KOPT-K1 (cell line): ENCODE measurements at regions not wholly inside any gene's neighbourhood (a gene's known extent, or its start where the extent isn't known, plus 50 kb on each side); places are given as distances from the start of the nearest gene placed in this dataset.

Experiments
- H3K27ac ChIP-seq: fragments of 200-600 bp; sonication (generic); 2 replicates; pipeline ENCODE4 v1.5.1; 2016; ENCODE audit warnings: antibody characterized with exemption, mild to moderate bottlenecking, low read depth, low read length; ENCODE audit not compliant: poor library complexity, severe bottlenecking
- H3K36me3 ChIP-seq: fragments of 200-600 bp; sonication (generic); 2 replicates; pipeline ENCODE4 v1.5.1; 2017; ENCODE audit warnings: antibody characterized with exemption, mild to moderate bottlenecking, low read length, moderate library complexity; ENCODE audit not compliant: insufficient read depth
- H3K9me3 ChIP-seq: fragments of 200-600 bp; sonication (generic); 2 replicates; pipeline ENCODE4 v1.5.1; 2017; ENCODE audit warnings: antibody characterized with exemption, low read length, mild to moderate bottlenecking; ENCODE audit not compliant: insufficient read depth, poor library complexity, severe bottlenecking

DNA sequence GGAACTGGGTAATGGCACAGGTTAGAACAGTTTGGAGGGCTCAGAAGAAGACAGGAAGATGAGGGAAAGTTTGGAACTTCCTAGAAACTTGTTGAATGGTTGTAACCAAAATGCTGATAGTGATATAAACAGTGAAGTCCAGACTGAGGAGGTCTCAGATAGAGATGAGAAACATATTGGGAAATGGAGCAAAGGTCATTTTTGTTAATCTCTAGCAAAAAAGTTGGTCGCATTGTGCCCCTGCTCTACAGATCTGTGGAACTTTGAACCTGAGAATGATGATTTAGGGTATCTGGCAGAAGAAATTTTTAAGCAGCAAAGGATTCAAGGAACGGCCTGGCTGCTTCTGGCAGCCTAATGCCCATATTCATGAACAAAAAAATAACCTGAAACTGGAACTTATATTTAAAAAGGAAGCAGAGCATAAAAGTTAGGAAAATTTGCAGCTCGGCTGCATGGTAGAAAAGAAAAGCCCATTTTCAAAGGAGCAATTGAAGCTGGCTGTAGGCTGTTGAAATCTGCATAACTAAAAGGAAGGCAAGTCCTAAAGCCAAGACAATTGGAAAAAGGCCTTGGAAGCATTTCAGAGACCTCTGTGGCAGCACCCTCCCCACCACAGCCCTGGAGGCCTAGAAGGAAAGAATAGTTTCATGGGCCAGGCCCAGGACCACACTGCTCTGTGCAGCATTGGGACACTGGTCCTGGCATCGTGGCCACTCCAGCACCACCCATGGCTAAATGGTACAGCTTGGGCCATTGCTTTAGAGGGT, 182.6 kb upstream of the CD96 start:
- Histone ChIP-seq H3K9me3 (no peaks in the 10 kb centered on the region), H3K27ac (no peak overlapping the region), H3K36me3 (no peaks in the 10 kb centered on the region)

DNA sequence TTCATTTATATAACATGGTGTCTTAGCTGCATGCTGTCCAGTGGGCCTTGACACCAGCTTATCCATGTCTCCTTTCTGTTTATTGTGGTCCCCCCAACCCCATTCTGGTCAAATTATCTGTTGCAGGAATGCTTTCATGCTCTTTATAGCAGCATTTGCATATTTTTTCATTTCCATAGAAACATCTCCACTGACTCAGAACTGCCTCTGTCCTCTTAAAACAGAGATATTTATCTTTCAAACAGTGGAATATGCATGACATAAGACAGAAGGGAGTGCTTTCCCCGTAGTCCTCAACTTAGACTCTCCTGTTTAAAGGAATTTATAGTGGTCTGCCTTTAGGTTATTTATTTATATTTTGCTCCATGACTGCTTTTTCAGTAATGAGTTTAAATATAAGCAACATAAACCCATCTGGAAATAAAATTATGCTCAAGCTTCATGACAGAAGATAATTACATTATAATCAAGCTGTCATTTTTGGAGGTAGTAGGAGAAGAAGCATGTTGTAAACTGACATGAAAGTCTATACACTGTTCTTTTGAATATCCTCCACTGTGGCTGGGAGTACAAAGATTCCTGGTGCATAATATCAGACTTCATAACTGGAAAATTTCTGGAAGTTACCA, 179.5 kb upstream of the CD96 start:
- Histone ChIP-seq H3K36me3 (no peaks in the 10 kb centered on the region), H3K9me3 (no peaks in the 10 kb centered on the region), H3K27ac (no peak overlapping the region)

- peaks cover 6% of the 10 kb centered on the region for H3K9me3 ChIP-seq
- H3K27ac ChIP-seq, result no peak overlapping the region
- H3K36me3 ChIP-seq, result no peaks in the 10 kb centered on the region
Observed at GRCh38 chr3:111366515-111366914, 175.5 kb upstream of the CD96 start.

GRCh38 chr3:111368056-111368455, 173.9 kb upstream of the CD96 start:
- H3K27ac ChIP-seq, result no peak overlapping the region

GRCh38 chr3:111369958-111370357, 172.0 kb upstream of the CD96 start:
- Histone ChIP-seq H3K36me3 (no peaks in the 10 kb centered on the region), H3K27ac (no peak overlapping the region), H3K9me3 (peaks cover 32% of the 10 kb centered on the region)

More at GRCh38 chr3:111368056-111368455, 173.9 kb upstream of the CD96 start:
- peaks cover 20% of the 10 kb centered on the region for H3K9me3 ChIP-seq
- H3K36me3 ChIP-seq, result no peaks in the 10 kb centered on the region

DNA sequence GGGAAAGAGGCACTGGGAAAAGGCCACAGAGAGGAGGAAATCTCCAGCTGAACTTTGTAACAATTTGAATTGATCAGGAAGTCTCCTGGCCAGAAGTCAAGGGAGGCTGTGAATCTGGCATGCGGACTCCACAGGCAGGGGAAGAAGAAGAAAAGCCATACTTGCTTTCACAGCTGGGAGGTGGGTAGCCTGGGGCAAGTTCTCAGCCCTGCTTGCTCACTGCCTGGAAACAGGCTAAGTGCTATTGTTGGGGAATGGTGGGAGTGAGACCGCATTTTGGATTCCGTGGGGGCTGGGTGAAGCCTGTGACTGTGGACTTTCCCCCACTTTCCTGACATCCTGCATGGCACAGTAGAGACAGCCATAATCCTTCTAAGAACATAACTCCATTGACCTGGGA, 168.8 kb upstream of the CD96 start:
- Histone ChIP-seq H3K9me3 (peaks cover 50% of the 10 kb centered on the region), H3K36me3 (no peaks in the 10 kb centered on the region), H3K27ac (no peak overlapping the region)

- H3K36me3 ChIP-seq, result no peaks in the 10 kb centered on the region
- H3K27ac ChIP-seq, result no peak overlapping the region
- peaks cover 50% of the 10 kb centered on the region for H3K9me3 ChIP-seq
Observed at GRCh38 chr3:111373861-111374260, 168.1 kb upstream of the CD96 start.

- H3K36me3 ChIP-seq, result no peaks in the 10 kb centered on the region
- peaks cover 5% of the 10 kb centered on the region for H3K9me3 ChIP-seq
Observed at GRCh38 chr3:111385971-111386495, 156.0 kb upstream of the CD96 start.

DNA sequence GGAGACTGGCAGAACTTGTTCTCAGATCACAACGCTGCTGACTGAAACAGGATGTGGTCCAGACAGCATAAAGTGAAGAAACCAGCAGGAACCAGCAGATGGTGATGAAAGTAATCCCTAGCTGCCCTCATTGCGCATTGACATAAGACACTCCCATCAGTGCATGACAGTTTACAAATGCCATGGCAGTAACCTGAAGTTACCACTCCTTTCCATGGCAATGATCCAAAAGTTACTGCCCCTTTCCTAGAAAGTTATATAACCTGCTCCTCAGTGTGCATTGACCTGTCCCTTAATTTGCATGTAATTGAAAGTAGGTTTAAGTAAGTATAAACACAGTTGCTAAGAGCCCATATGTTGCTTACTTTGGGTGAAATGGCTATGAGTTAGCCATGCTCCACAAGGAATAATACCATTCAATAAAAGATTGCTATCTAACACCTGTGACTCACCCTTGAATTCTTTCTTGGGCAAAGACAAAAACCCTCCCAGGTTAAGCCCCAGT, 149.1 kb upstream of the CD96 start:
- Histone ChIP-seq H3K9me3 (peaks cover 25% of the 10 kb centered on the region), H3K27ac (no peak overlapping the region), H3K36me3 (no peaks in the 10 kb centered on the region)

More at GRCh38 chr3:111385971-111386495, 156.0 kb upstream of the CD96 start:
- H3K27ac ChIP-seq, result no peak overlapping the region

DNA sequence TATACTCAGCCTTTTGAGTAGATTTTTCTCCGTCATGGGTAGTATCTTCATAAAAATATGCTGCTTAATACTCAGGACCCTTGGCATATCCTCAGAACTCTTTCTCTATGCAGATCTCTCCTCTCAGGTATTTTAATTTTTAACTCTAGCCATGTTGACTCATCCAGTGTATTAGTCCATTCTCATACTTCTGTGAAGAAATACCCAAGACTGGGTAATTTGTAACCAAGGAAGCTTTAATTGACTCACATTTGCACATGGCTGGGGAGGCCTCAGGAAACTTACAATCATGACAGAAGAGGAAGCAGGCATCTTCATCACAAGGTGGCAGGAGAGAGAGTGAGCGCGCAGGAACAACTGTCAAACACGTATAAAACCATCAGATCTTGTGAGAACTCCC, 129.3 kb upstream of the CD96 start:
- Histone ChIP-seq H3K36me3 (no peaks in the 10 kb centered on the region), H3K9me3 (no peaks in the 10 kb centered on the region), H3K27ac (no peak overlapping the region)

- H3K36me3 ChIP-seq, result no peaks in the 10 kb centered on the region
- H3K27ac ChIP-seq, result no peak overlapping the region
- no peaks in the 10 kb centered on the region for H3K9me3 ChIP-seq
Observed at GRCh38 chr3:111414531-111414930, 127.5 kb upstream of the CD96 start.

GRCh38 chr3:111415018-111415417, 127.0 kb upstream of the CD96 start:
- no peak overlapping the region for H3K27ac ChIP-seq
- no peaks in the 10 kb centered on the region for H3K9me3 ChIP-seq
- no peaks in the 10 kb centered on the region for H3K36me3 ChIP-seq

DNA sequence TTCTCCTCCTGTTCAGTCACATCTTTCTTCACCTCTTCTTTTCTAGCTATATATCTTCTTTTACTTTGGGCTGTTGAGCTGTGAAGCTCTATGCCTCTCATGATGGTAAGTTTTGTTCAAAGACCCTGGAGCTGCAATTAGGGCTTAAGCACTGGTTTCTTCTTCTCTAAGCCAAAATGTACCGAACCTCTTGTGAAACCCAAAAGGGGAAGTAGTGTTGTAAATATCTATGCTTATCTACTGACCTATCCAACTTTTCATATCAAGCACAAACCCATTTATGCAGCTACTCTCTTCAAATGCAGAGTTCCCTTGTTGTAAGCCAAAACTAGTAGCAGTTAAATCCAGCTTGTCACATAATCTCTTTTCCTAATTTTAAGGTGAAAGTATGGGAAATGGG, 123.6 kb upstream of the CD96 start:
- Histone ChIP-seq H3K36me3 (no peaks in the 10 kb centered on the region), H3K9me3 (no peaks in the 10 kb centered on the region), H3K27ac (no peak overlapping the region)

- H3K36me3 ChIP-seq, result no peaks in the 10 kb centered on the region
- no peaks in the 10 kb centered on the region for H3K9me3 ChIP-seq
- H3K27ac ChIP-seq, result no peak overlapping the region
Observed at GRCh38 chr3:111428301-111428700, 113.7 kb upstream of the CD96 start.

DNA sequence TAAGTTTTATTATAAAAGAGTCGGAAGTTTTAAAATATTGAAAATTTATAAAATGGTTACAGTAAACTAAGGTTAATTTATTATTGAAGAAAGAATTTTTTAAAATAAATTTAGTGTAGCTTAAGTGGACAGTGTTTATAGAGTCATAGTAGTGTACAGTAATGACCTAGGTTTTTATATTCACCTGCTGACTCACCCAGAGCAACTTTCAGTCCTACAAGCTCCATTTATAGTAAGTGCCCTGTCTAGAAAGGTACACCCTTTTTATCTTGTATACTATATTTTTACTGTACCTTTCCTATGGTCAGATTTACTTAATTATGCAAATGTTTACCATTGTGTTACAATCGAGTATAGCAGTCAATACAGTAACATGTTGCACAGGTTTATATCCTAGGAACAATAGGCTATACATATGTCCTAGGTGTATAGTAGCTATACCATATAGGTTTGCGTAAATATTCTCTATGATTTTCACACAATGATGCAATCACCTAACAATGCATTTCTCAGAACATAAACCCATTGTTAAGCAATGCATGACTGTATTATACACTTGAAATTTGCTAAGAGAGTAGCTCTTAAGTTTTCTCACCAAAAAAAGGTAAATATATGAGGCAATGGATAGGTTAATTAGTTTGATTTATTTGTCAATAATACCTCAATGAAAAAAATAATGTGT, 106.9 kb upstream of the CD96 start:
- H3K36me3 ChIP-seq, result no peaks in the 10 kb centered on the region
- no peaks in the 10 kb centered on the region for H3K9me3 ChIP-seq
- H3K27ac ChIP-seq, result no peak overlapping the region
